PFSK-1 (cell line): ENCODE measurements at regions not wholly inside any gene's neighbourhood (a gene's known extent, or its start where the extent isn't known, plus 50 kb on each side); places are given as distances from the start of the nearest gene placed in this dataset.

ENCODE experiments used
- FOXP2 ChIP-seq: optimal IDR thresholded peaks from 2 replicates; pipeline ENCODE3; 2011; ENCODE audit warnings: borderline replicate concordance, control low read depth, inconsistent platforms; ENCODE audit not compliant: insufficient read depth; ENCODE audit errors: extremely low read length, extremely low read depth
- POLR2AphosphoS5 ChIP-seq: IDR thresholded peaks from 2 replicates; pipeline ENCODE4 v1.6.1; 2012; ENCODE audit warnings: low read depth, mild to moderate bottlenecking, control low read depth, low read length, moderate library complexity
- REST ChIP-seq, 2 experiments: IDR thresholded peaks; 2 replicates each; pipeline versions ENCODE4 v1.6.1 to v1.8.0; 2011 to 2012; ENCODE audit warnings: low read depth in 2 of 2, low read length in 2 of 2, control low read depth in 1 of 2, inconsistent platforms in 1 of 2, mild to moderate bottlenecking in 1 of 2, moderate library complexity in 1 of 2; ENCODE audit not compliant: insufficient read depth in 1 of 2
- SIN3A ChIP-seq: IDR thresholded peaks from 2 replicates; pipeline ENCODE4 v1.6.1; 2012; ENCODE audit warnings: mild to moderate bottlenecking, low read length, moderate library complexity, borderline replicate concordance; ENCODE audit not compliant: insufficient read depth
- TAF1 ChIP-seq: IDR thresholded peaks from 2 replicates; pipeline ENCODE4 v1.6.1; 2012; ENCODE audit warnings: low read length, control low read depth, borderline replicate concordance; ENCODE audit not compliant: insufficient read depth

- TF ChIP-seq FOXP2 (no peak), REST (IDR thresholded peaks at IDR 0.05; ENCODE audit: insufficient read depth in 1 of 2, low read depth in 2 of 2, low read length in 2 of 2) (no peak), SIN3A (no peak), POLR2AphosphoS5 (no peak)
These were observed 108.0 kb upstream of the TMTC1 start for GRCh38 chr12:29891792-29892191.

- TF ChIP-seq FOXP2 = no peak
- no peak for TF ChIP-seq SIN3A
- no peak for TF ChIP-seq TAF1
- no peak for TF ChIP-seq POLR2AphosphoS5
- TF ChIP-seq REST (IDR thresholded peaks at IDR 0.05; ENCODE audit: insufficient read depth in 1 of 2, low read depth in 2 of 2, low read length in 2 of 2) = no peak
These were observed 106.0 kb upstream of the TMTC1 start for GRCh38 chr12:29889737-29890136.

GRCh38 chr12:29888777-29889176, 105.0 kb upstream of the TMTC1 start:
- TF ChIP-seq FOXP2 (no peak), TAF1 (no peak), SIN3A (no peak), POLR2AphosphoS5 (no peak), REST (IDR thresholded peaks at IDR 0.05; ENCODE audit: insufficient read depth in 1 of 2, low read depth in 2 of 2, low read length in 2 of 2) (no peak)

- no peak for TF ChIP-seq REST (IDR thresholded peaks at IDR 0.05; ENCODE audit: insufficient read depth in 1 of 2, low read depth in 2 of 2, low read length in 2 of 2)
- no peak for TF ChIP-seq POLR2AphosphoS5
These were observed 100.3 kb upstream of the TMTC1 start for GRCh38 chr12:29883941-29884554.

GRCh38 chr12:29883525-29883924, 99.8 kb upstream of the TMTC1 start:
- TF ChIP-seq POLR2AphosphoS5 = no peak
- TF ChIP-seq TAF1 = no peak
- no peak for TF ChIP-seq SIN3A
- TF ChIP-seq REST (IDR thresholded peaks at IDR 0.05; ENCODE audit: insufficient read depth in 1 of 2, low read depth in 2 of 2, low read length in 2 of 2) = no peak
- TF ChIP-seq FOXP2 = no peak
